ENCODE measurements at regions not wholly inside any gene's neighbourhood (a gene's known extent, or its start where the extent isn't known, plus 50 kb on each side); places are given as distances from the start of the nearest gene placed in this dataset.

GRCh38 chr1:147811273-147811672 is 50.9 kb upstream of the GJA5 start:
- no peaks in the 10 kb centered on the region for H3K36me3 Mint-ChIP-seq (ENCODE audit: low read depth)
- H3K4me3 Mint-ChIP-seq = no peak overlapping the region
- H3K4me1 Mint-ChIP-seq (ENCODE audit: low read depth) = no peaks in the 10 kb centered on the region
- POLR2A ChIA-PET = no interaction called here
- CTCF ChIA-PET = no interaction called here
- H3K27ac Mint-ChIP-seq = no peak overlapping the region
- no peaks in the 10 kb centered on the region for H3K9me3 Mint-ChIP-seq (ENCODE audit: insufficient read depth)
- peaks cover 5% of the 10 kb centered on the region for H3K27me3 Mint-ChIP-seq (ENCODE audit: low read depth)
- no peak for DNase-seq
- no peak for ATAC-seq

- no peak for DNase-seq
- Mint-ChIP-seq H3K4me3 (no peak overlapping the region), H3K27ac (no peak overlapping the region), H3K27me3 (ENCODE audit: low read depth) (peaks cover 5% of the 10 kb centered on the region), H3K4me1 (ENCODE audit: low read depth) (no peaks in the 10 kb centered on the region), H3K36me3 (ENCODE audit: low read depth) (no peaks in the 10 kb centered on the region), H3K9me3 (ENCODE audit: insufficient read depth) (no peaks in the 10 kb centered on the region)
- ChIA-PET POLR2A (no interaction called here), CTCF (no interaction called here)
- ATAC-seq = no peak
Observed at GRCh38 chr1:147811751-147812150, 51.3 kb upstream of the GJA5 start.

GRCh38 chr1:147812799-147813198 is 52.4 kb upstream of the GJA5 start:
- ATAC-seq (no peak), DNase-seq (no peak)
- Mint-ChIP-seq H3K27ac (no peak overlapping the region), H3K36me3 (ENCODE audit: low read depth) (no peaks in the 10 kb centered on the region), H3K4me1 (ENCODE audit: low read depth) (no peaks in the 10 kb centered on the region), H3K9me3 (ENCODE audit: insufficient read depth) (no peaks in the 10 kb centered on the region), H3K4me3 (no peak overlapping the region), H3K27me3 (ENCODE audit: low read depth) (peaks cover 7% of the 10 kb centered on the region)
- ChIA-PET POLR2A (no interaction called here), CTCF (no interaction called here)

GRCh38 chr1:147815503-147815902 is 55.1 kb upstream of the GJA5 start:
- no peak overlapping the region for H3K27ac Mint-ChIP-seq
- H3K9me3 Mint-ChIP-seq (ENCODE audit: insufficient read depth) = no peaks in the 10 kb centered on the region
- DNase-seq (no peak), ATAC-seq (no peak)
- peaks cover 15% of the 10 kb centered on the region for H3K27me3 Mint-ChIP-seq (ENCODE audit: low read depth)
- H3K36me3 Mint-ChIP-seq (ENCODE audit: low read depth) = no peaks in the 10 kb centered on the region
- CTCF ChIA-PET = no interaction called here
- POLR2A ChIA-PET = no interaction called here
- no peak overlapping the region for H3K4me3 Mint-ChIP-seq
- no peaks in the 10 kb centered on the region for H3K4me1 Mint-ChIP-seq (ENCODE audit: low read depth)

- Mint-ChIP-seq H3K36me3 (ENCODE audit: low read depth) (no peaks in the 10 kb centered on the region), H3K27ac (no peak overlapping the region), H3K9me3 (ENCODE audit: insufficient read depth) (no peaks in the 10 kb centered on the region), H3K4me1 (ENCODE audit: low read depth) (no peaks in the 10 kb centered on the region), H3K4me3 (no peak overlapping the region), H3K27me3 (ENCODE audit: low read depth) (peaks cover 28% of the 10 kb centered on the region)
- CTCF ChIA-PET = no interaction called here
- POLR2A ChIA-PET = no interaction called here
- DNase-seq (no peak), ATAC-seq (no peak)
Observed at GRCh38 chr1:147820761-147821297, 60.4 kb upstream of the GJA5 start.

GRCh38 chr1:147821883-147822282 is 61.5 kb upstream of the GJA5 start:
- DNase-seq = no peak
- H3K4me3 Mint-ChIP-seq = no peak overlapping the region
- POLR2A ChIA-PET = no interaction called here
- peaks cover 24% of the 10 kb centered on the region for H3K27me3 Mint-ChIP-seq (ENCODE audit: low read depth)
- CTCF ChIA-PET = no interaction called here
- ATAC-seq = no peak
- H3K4me1 Mint-ChIP-seq (ENCODE audit: low read depth) = no peaks in the 10 kb centered on the region
- H3K9me3 Mint-ChIP-seq (ENCODE audit: insufficient read depth) = no peaks in the 10 kb centered on the region
- no peaks in the 10 kb centered on the region for H3K36me3 Mint-ChIP-seq (ENCODE audit: low read depth)
- no peak overlapping the region for H3K27ac Mint-ChIP-seq

GRCh38 chr1:147822292-147822691 is 61.9 kb upstream of the GJA5 start:
- CTCF ChIA-PET = no interaction called here
- peaks cover 27% of the 10 kb centered on the region for H3K27me3 Mint-ChIP-seq (ENCODE audit: low read depth)
- DNase-seq (no peak), ATAC-seq (no peak)
- H3K27ac Mint-ChIP-seq = no peak overlapping the region
- POLR2A ChIA-PET = no interaction called here
- H3K4me1 Mint-ChIP-seq (ENCODE audit: low read depth) = no peaks in the 10 kb centered on the region
- H3K9me3 Mint-ChIP-seq (ENCODE audit: insufficient read depth) = no peaks in the 10 kb centered on the region
- no peak overlapping the region for H3K4me3 Mint-ChIP-seq
- no peaks in the 10 kb centered on the region for H3K36me3 Mint-ChIP-seq (ENCODE audit: low read depth)

- no peak overlapping the region for H3K4me3 Mint-ChIP-seq
- DNase-seq (no peak), ATAC-seq (no peak)
- H3K4me1 Mint-ChIP-seq (ENCODE audit: low read depth) = no peaks in the 10 kb centered on the region
- no peak overlapping the region for H3K27ac Mint-ChIP-seq
- H3K36me3 Mint-ChIP-seq (ENCODE audit: low read depth) = no peaks in the 10 kb centered on the region
- peaks cover 21% of the 10 kb centered on the region for H3K27me3 Mint-ChIP-seq (ENCODE audit: low read depth)
- ChIA-PET POLR2A (no interaction called here), CTCF (interaction anchor here (1.4 kb wide), 1 partner anchor 69 kb away, joined by 4 read pairs; no protein-coding TSS in a partner anchor)
- no peaks in the 10 kb centered on the region for H3K9me3 Mint-ChIP-seq (ENCODE audit: insufficient read depth)
Observed at GRCh38 chr1:147824001-147824400, 63.6 kb upstream of the GJA5 start.

- POLR2A ChIA-PET = no interaction called here
- CTCF ChIA-PET = interaction anchor here (1.4 kb wide), 1 partner anchor 68 kb away, joined by 4 read pairs; no protein-coding TSS in a partner anchor
- no peaks in the 10 kb centered on the region for H3K4me1 Mint-ChIP-seq (ENCODE audit: low read depth)
- no peak overlapping the region for H3K27ac Mint-ChIP-seq
- DNase-seq = no peak
- no peaks in the 10 kb centered on the region for H3K9me3 Mint-ChIP-seq (ENCODE audit: insufficient read depth)
- no peak for ATAC-seq
- H3K36me3 Mint-ChIP-seq (ENCODE audit: low read depth) = no peaks in the 10 kb centered on the region
- no peak overlapping the region for H3K4me3 Mint-ChIP-seq
- peaks cover 25% of the 10 kb centered on the region for H3K27me3 Mint-ChIP-seq (ENCODE audit: low read depth)
Observed at GRCh38 chr1:147824798-147825197, 64.4 kb upstream of the GJA5 start.

- ChIA-PET POLR2A (no interaction called here), CTCF (no interaction called here)
- H3K36me3 Mint-ChIP-seq (ENCODE audit: low read depth) = no peaks in the 10 kb centered on the region
- ATAC-seq (no peak), DNase-seq (no peak)
- H3K4me1 Mint-ChIP-seq (ENCODE audit: low read depth) = no peaks in the 10 kb centered on the region
- no peak overlapping the region for H3K27ac Mint-ChIP-seq
- H3K4me3 Mint-ChIP-seq = no peak overlapping the region
- H3K27me3 Mint-ChIP-seq (ENCODE audit: low read depth) = peaks cover 23% of the 10 kb centered on the region
- H3K9me3 Mint-ChIP-seq (ENCODE audit: insufficient read depth) = no peaks in the 10 kb centered on the region
Observed at GRCh38 chr1:147825586-147825985, 65.2 kb upstream of the GJA5 start.

GRCh38 chr1:147826259-147826658 is 65.9 kb upstream of the GJA5 start:
- Mint-ChIP-seq H3K9me3 (ENCODE audit: insufficient read depth) (no peaks in the 10 kb centered on the region), H3K4me1 (ENCODE audit: low read depth) (no peaks in the 10 kb centered on the region), H3K27me3 (ENCODE audit: low read depth) (peaks cover 23% of the 10 kb centered on the region), H3K27ac (no peak overlapping the region), H3K4me3 (no peak overlapping the region), H3K36me3 (ENCODE audit: low read depth) (no peaks in the 10 kb centered on the region)
- DNase-seq (no peak), ATAC-seq (no peak)
- POLR2A ChIA-PET = no interaction called here
- CTCF ChIA-PET = no interaction called here

- Mint-ChIP-seq H3K9me3 (ENCODE audit: insufficient read depth) (no peaks in the 10 kb centered on the region), H3K27me3 (ENCODE audit: low read depth) (peaks cover 20% of the 10 kb centered on the region), H3K36me3 (ENCODE audit: low read depth) (no peaks in the 10 kb centered on the region), H3K27ac (no peak overlapping the region), H3K4me1 (ENCODE audit: low read depth) (peaks cover 6% of the 10 kb centered on the region), H3K4me3 (no peak overlapping the region)
- ChIA-PET CTCF (interaction anchor here (1.1 kb wide), 1 partner anchor 10 kb away, joined by 3 read pairs; no protein-coding TSS in a partner anchor), POLR2A (no interaction called here)
- ATAC-seq (no peak), DNase-seq (no peak)
Observed at GRCh38 chr1:147833231-147833860, 69.2 kb upstream of the GJA8 start.

GRCh38 chr1:147834181-147834580 is 68.4 kb upstream of the GJA8 start:
- POLR2A ChIA-PET = no interaction called here
- peaks cover 18% of the 10 kb centered on the region for H3K27me3 Mint-ChIP-seq (ENCODE audit: low read depth)
- H3K9me3 Mint-ChIP-seq (ENCODE audit: insufficient read depth) = no peaks in the 10 kb centered on the region
- CTCF ChIA-PET = interaction anchor here (1.1 kb wide), 1 partner anchor 9 kb away, joined by 3 read pairs; no protein-coding TSS in a partner anchor
- DNase-seq (no peak), ATAC-seq (no peak)
- H3K27ac Mint-ChIP-seq = no peak overlapping the region
- H3K36me3 Mint-ChIP-seq (ENCODE audit: low read depth) = no peaks in the 10 kb centered on the region
- H3K4me1 Mint-ChIP-seq (ENCODE audit: low read depth) = peaks cover 6% of the 10 kb centered on the region
- no peak overlapping the region for H3K4me3 Mint-ChIP-seq

Measured in activated CD8-positive, alpha-beta T cell treated with anti-CD3 and anti-CD28 coated beads, Interleukin-2, amount 10 ng/mL, durations not matched to agents 7 days and 5 days (primary cell).